ENCODE measurements at regions not wholly inside any gene's neighbourhood (a gene's known extent, or its start where the extent isn't known, plus 50 kb on each side); places are given as distances from the start of the nearest gene placed in this dataset.
"Not testable (repeated sequence)": the region's sequence is repeated elsewhere in the genome, so short reads cannot be mapped to it uniquely, and the experiment has no call there.

DNA sequence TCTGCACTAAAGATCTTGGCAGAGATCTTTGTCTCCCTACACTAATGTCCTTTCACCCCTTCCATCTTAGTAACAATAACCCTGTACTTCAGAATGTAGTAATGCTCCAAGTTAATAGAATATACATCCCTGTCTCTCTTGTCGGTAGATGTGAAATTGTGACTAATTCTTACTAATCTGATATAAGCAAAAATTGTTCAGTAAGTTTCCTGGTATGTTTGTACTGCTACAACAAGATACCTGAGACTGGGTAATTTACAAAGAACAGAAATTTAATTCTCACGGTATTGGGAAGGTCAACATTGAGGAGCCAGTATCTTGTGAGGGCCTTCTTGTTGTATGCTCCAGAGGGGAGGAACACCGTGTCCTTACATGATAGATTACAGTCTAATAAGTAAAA is 1686.6 kb upstream of the CDH9 start:
- no peak for DNase-seq

DNA sequence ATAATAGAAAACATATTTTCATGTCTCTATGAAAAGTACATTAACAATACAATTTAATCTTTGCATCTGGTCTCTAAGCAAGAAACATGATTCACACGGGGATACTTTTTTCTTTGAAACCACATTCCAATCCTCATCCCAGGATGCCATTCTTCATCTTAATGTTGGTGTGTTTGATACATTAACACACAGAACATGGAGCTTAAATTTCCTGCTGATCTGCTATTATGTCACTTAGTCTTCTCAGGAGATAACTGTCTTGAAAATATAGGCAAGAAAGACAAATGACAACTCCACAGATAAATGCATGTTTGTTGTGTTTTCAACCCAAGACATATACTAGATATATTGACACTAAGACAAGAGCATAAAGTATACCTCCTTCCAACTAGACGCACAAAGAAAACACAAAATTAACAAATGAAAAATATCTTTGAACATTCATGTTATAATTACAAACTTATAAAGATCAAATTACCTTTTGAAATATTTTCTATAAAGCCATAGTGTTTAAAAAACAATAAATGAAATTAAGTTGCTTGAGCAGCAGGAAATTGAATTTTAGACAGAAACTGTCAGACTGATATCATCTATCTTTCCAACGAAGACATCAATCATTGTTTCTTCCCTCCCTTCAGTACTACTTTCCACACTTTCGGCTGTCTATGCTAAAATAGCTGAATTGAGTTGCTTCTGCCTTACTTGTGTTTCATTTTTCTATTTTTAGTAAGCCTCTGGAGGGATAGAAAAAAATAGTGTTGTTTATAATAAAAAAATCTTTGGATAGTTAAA is 1676.7 kb upstream of the CDH9 start:
- DNase-seq = no peak

DNA sequence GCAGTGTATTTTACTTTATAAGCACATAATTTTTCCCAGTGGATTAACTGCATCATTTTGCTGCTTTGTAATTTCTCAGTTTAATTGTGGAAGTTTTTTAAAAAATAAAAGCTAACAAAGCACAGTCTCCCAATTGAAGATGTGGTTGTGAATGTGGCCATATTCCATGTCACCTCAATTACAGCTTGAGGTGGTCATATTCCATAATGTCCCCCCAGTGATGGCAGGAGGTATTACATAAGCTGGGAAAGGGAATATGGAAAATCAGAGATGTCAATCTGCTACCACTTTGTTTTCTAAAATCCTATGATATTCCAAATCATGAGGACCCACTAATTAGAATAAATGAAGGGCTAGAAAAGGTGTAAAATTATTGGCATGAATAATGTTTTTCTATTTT is 1672.0 kb upstream of the CDH9 start:
- DNase-seq = no peak

DNA sequence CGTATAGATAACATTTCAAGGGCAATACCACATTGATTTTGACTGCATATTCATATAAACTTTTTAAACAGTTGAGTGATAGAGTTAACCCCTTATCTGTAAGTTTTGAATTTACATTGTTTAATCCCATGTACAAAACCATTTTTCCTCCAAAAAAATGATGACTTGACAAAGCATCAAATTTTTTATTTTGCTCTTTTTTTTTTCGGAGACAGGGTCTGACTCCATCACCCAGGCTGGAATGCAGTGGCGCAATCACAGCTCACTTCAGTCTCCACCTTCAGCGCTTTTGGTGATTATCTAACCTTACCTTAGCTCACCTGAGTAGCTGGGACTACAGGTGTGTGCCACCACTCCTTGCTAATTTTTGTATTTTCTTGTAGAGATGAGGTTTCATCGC is 1670.1 kb upstream of the CDH9 start:
- no peak for DNase-seq

DNA sequence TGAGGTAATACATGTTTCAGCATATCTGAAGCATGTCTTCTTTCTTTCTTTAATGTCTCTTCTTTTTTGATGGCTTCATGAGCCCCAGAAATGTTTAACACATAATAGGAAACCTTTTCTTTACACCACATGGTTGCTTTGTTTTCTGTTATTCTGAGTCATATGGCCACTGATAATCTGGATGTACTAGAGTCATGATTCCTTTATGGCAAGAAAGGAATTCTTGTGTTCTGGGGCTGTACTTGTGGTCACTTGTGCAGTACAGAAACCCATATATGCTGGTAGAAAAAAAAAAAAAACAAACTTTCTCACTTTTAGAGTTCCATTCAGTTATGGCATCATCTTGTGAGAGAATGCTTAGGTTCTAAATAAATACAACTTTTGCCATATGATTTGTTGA is 1669.3 kb upstream of the CDH9 start:
- DNase-seq = no peak

DNA sequence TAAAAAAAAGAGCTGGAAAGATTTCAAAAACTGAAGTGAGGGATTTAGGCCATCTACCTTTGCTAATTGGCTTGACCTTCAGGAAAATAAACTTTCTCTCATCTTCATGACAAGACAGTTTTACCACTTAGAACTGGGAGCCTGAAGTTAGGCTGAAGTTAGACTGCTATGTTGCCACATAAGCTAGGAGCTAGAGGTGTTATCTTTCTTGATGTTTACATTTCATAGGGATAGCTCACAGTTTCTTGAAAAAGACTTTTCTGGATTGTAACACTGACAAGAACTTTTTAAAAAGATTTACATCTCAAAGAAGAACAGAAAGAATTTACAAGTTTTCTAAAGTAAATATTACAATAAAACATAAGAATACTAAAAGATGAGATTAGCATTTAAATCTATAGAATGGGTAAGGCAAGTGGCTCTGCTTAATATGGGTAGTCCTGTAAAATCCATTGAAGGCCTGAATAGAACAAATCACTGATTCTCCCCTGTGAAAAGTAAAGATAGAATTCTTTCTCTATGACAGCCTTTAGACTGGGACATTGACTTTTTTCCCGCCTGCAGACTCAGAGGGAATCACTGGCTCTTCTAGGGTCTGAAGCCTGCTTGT is 1665.4 kb upstream of the CDH9 start:
- no peak for DNase-seq

DNA sequence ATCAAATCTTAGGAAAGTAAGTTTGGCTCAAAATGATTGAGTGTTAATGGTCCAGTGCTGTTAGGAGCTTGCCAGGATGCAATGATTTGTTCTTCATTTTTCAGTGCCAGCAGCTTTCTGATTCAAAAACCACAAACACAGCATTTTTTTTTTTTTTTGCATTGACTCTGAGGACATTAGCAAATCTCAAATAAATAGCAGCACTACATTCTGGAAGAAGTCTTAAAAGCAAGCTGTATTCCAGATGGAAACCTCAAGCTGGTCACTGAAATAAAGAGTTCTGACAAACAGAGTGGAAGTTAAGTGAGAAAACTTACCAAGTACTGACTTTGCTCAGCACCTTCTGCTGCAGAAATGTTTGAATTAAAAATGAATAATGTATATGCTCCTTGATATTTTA is 1653.1 kb upstream of the CDH9 start:
- DNase-seq = no peak

DNA sequence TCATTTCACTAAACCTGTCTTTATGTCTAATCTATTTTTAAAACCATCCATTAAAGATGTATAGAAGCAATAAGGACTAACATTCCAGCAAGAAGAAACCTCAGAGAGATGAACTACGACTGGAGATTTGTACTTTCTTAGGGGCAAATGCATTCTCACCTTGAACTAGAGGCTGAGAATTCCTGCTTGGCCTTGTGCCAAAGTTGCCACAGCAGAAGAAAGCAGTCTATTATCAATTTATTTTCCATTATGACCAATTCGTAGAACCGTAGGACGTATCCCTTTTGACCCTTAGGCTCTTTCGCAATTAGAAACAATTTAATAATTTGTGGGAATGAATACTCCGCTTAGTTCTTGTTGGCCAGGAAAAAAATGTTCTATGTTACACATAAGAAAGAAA is 1647.4 kb upstream of the CDH9 start:
- DNase-seq = no peak

DNA sequence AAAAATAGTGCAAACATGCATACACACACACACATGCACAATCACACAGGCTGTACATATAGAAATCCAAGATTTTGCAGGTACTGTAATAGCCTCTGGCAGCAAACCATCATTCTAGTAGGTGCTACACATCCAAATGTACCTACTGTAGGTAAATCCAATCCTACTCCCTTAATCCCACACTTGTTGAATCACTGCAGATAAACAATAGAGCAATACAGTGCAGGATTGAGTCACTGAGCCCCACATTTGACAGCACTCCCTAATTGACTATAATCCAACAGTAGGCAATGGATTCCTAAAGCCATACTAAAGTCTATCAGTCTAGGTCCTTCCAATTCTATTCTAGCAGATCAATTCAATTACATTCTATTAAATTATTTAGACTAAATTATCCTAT is 1640.5 kb upstream of the CDH9 start:
- DNase-seq = no peak

DNA sequence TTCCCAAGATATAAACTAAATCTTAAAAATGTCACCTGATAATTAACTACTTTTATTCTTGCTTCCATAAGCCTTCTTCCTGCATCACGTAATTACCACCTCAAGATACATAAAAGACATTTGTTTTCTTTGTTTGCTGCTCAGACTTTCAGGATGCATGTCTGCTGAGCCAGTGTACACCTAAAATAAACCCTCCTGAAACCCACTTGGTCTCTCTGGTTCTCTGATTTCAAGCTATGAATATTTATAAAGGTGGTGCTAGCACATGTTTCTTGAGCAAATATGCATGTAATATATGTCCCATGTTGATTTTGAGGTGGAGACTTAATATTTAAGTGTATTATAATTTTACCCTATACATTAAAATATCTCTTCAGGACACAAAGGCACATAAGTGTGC is 1627.7 kb upstream of the CDH9 start:
- no peak for DNase-seq

DNA sequence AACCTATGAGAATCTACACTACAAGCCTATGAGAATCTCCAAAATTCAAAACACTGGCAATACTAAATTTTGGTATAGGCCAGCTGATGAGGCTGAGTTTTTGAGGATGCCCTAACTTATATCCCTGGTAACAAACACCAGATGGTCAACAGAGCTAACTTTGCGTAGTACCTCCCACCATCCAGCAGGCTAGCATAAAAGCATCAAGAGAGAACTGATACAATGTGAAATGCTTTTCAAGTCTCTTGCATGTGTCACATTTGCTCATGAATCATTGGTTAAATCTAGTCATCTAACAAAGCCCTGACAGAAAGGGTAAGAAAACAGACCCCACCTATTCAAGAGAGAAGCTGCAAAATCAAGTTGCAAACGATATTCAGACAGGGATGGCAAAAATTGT is 1609.7 kb upstream of the CDH9 start:
- DNase-seq = no peak

DNA sequence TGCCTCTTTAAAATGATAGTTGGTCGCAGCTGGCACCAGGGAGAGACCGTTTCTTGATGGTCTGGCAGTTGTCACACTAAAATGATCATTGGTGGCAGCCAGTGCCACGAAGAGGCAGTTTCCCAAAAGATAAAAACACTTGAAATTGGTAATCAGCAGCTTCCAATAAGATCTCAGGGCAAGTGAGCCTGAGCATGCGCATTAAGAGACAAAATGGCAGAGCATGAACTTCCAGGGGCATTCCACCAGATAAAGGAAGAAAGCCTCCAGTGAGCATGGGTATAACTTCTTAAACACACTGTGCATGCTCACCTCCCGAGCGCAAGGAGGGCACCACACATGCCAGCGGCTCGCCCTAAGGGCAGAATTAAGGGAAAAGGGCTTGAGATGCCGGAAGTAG is 1594.2 kb upstream of the CDH9 start:
- no peak for DNase-seq

DNA sequence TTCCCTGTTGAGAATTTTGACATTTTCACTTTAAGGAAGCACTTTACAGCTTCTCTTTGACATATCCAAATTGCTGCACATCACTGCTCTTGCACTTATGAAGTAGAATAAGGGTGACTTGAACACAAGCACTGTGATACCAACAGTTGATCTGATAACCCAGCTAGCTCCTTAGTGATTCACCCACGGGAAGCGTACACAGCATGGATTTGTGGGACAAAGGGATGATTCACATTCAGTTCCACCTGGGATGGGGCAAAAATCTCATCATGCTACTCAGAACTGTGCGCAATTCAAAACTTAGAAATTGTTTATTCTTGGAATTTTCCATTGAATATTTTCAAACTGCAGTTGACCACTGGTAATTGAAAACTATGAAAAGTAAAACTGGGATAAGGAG is 1565.5 kb upstream of the CDH9 start:
- no peak for DNase-seq

DNA sequence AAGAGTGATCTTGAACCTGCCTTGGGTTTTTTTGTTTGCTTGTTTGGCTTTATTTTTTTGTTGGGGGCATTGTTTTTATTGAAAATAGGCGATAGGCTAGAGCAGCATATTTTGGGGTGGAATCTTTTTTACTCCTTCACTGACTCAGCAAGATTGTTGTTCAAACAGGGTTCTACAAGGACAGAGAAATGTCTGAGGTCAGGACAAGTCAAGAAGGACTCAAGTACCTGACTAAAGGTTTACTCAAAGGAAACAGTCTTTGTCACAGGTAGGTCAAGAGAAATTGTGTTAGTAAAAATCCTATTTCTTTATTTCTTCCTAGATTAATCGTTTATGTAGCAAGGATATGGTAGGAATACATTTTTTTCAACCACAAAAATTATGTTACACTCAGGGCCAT is 1564.0 kb upstream of the CDH9 start:
- no peak for DNase-seq

DNA sequence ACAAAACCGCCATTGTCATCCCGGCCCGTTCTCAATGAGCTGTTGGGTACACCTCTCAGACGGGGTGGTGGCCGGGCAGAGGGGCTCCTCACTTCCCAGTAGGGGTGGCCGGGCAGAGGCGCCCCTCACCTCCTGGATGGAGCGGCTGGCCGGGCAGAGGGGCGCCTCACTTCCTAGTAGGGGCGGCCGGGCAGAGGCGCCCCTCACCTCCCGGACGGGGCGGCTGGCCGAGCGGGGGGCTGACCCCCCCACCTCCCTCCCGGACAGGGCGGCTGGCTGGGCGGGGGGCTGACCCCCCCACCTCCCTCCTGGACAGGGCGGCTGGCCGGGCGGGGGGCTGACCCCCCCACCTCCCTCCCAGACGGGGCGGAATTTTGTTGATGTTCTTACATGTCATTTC is 1558.3 kb upstream of the CDH9 start:
- DNase-seq = not testable (repeated sequence)

DNA sequence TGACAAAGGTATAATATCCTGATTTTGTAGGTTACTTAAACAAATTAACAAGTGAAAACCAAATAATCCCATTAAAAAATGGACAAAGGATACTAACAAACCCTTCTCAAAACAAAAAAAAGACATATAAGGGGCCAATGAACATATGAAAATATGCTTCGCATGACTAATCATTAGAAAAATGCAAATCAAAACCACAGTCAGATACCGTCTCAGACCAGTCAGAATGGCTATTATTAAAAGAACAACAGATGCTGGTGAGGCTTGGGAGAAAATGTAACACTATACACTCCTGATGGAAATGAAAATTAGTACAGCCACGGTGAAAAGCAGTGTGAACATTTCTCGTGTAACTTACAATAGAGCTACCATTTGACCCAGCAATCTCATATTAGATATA is 1542.2 kb upstream of the CDH9 start:
- no peak for DNase-seq

DNA sequence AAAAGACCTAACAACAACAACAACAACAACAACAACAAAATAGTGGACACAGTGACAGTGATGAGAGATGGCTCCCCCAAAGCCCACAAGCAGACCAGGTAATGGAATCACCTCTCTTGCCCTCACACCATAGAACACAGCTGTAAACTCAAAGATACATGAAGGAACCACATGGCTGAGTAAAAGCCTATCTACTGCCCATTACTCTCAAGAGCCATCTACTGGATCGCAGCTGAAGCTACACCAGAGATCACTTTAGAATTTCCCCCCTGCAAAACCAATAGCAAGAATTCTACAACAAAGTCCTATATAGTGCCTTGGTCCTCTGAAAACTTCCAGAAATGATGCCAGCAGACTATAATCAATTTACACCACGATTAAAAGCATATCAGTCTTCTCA is 1537.6 kb upstream of the CDH9 start:
- DNase-seq = no peak

DNA sequence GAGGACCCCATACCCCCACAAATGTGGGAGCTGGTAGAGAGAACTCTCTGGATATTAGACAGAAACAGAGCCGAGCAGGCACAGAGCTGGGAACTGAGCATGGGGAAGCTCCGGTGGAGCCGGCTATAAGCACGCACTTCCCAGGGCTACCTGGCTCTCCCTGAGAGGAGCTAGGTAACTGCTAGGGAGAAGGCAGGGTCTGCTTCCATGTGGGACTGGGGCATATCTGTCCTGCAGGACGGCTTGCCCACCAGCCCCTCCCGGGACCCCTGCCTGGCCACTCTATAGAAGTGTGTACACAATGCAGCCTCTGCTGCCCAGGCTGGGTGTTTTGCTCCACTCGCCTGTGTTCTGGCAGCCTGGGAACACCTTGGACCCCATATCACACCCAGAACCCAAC is 1537.0 kb upstream of the CDH9 start:
- no peak for DNase-seq

DNA sequence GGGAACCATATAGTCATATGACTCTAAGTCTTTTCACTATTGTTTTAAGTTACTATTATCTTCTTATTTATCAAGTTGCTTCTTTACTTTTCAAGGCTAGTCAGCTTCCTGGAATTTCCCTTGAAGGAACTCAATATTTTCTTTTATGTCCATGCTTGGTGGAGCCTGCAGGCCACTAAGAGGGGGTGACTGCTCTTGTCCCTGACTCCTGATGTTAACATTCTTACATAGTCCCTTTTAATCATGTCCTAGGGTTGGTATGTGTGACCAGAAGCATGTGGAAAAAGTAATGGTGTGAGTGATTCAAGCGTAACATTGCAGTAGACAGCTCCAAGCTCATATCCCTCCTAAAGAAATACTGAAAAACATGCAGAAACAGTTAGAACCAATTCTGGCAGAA is 1536.2 kb upstream of the CDH9 start:
- DNase-seq = no peak

DNA sequence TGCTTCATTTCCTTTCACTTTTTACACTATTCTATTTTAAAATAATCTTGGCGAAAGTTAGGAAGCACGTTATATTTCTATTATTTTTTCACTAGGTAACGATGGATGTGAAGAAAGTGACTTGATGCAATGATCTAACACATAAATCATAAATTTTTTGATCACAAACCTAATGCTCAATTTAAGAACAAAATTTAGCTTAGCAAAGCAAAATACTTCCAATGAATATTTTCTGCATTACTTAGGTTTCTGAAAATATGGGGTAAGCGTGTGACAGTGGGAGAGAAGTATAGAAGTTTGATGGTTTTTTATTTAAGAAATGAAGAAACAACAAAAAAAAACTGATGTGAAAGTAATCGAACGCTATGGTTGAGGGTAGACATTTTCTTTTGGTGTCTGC is 1528.7 kb upstream of the CDH9 start:
- no peak for DNase-seq

DNA sequence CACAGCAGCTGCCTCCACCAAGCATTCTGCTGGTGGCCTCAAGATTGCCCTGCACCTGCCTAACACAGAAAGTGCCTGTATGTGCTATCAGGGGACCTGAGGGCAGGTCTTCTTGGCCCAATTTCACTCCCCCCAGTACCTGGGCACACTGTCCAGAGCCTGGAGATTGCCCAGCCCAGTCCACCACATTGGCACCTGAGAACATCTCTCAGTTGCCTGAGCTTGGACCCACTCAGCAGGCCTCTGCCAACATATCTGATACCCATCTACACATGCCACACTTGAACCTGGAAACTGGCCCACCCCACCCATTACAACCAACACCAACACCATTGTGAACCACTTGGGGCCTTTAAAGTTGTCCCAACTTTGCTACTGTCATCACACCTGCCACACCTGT is 1523.1 kb upstream of the CDH9 start:
- no peak for DNase-seq

DNA sequence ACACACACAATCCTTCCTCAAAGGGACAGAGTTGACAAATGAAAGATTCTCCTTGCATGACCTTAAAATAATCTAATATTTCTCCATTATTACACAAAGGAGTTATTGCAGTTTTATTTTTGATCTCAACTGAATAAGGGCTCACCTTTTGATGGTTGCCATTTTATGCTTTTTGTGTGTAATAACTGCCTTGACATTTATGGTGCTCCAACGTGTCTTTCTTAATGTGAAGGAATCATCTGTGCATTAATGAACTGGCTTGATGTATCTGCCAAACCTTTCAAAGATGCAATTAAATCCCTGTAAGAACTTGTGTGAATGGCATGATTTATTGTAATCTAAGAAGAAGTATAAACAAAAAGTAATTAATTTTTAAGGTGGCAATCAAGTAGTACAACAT is 1519.8 kb upstream of the CDH9 start:
- no peak for DNase-seq

DNA sequence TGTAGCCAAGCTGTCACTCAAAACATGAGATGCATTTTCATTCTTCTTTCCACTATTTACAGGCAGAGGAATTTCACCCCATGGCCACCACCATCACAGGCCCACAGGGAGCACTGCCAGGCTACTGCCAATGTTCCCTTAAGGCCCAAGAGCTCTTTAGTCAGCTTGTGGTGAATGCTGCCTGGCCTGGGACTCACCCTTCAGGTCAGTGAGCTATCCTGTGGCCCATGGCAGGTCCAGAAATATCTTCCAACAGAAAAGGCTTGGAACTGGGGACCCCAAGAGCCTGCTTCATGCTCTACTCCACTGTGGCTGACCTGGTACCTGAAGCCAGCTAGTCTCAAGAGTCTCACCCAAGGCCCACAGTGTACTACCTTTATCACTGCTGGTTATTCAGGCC is 1518.7 kb upstream of the CDH9 start:
- DNase-seq = no peak

DNA sequence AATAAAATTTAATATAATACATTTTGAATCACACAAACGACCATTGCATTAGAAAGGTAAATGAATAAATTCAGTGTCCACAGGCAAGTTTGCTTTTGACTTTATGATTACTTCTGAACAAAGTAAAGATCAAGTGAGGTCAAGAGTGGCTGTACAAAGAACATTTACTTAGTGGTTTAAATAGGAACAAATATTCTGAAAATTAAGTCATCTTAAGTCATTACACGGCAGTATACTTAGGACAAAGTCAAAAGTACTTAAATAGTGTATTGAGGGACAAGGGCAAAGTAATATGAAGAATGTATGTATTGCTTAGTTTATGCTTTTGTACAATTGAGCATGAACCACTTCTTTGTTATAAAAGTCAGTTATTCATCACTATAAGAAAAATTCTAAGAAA is 1511.2 kb upstream of the CDH9 start:
- DNase-seq = no peak

DNA sequence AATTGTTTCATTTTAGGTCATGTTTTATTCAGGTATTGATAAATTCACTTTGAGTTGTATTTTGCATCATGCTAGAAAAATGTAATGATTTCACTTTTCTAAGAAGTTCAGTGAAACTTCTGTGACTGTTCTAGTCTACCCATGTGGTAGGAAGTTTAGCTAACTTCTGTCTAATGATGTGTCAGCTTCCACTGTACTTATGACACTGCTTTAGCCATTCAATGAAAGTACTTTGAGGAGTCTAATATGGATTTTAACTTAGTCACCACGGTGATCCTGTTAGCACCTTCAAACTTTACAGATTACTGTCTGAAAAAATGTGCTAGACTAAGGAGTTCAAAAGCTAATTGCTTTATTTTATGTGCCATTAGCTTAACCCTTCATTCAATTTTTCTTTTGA is 1510.5 kb upstream of the CDH9 start:
- DNase-seq = no peak

All from effector CD8-positive, alpha-beta T cell (primary cell).